Fibroblast of pulmonary artery (primary cell): ENCODE measurements at regions not wholly inside any gene's neighbourhood (a gene's known extent, or its start where the extent isn't known, plus 50 kb on each side); places are given as distances from the start of the nearest gene placed in this dataset.

ENCODE experiments used
- DNase-seq: peaks from one replicate; pipeline ENCODE4 v3.0.0-alpha.2; 2010; ENCODE audit warnings: low read depth
- H3K4me3 ChIP-seq: replicated peaks from 2 replicates; pipeline ENCODE4 v1.5.1; 2011; ENCODE audit warnings: low read depth, mild to moderate bottlenecking, control low read depth, low read length, moderate library complexity
- CTCF ChIP-seq: IDR thresholded peaks from 2 replicates; pipeline ENCODE4 v1.5.1; 2011; ENCODE audit warnings: mild to moderate bottlenecking, control low read depth, low read length, inconsistent platforms; ENCODE audit errors: missing control alignments

- TF ChIP-seq CTCF: no peak
- H3K4me3 ChIP-seq: no peak overlapping the region
- peak; percentile 63 for DNase-seq
Observed at GRCh38 chr10:62919776-62920175, 103.6 kb upstream of the EGR2 start.

- H3K4me3 ChIP-seq: no peak overlapping the region
- DNase-seq: peak; percentile 16
- no peak for TF ChIP-seq CTCF
Observed at GRCh38 chr10:62917475-62918238, 101.5 kb upstream of the EGR2 start.

- H3K4me3 ChIP-seq: no peak overlapping the region
- DNase-seq: peak; percentile 95
- no peak for TF ChIP-seq CTCF
Observed at GRCh38 chr10:62916141-62916603, 100.0 kb upstream of the EGR2 start.

GRCh38 chr10:62915158-62915557, 99.0 kb upstream of the EGR2 start:
- no peak for DNase-seq
- TF ChIP-seq CTCF: no peak
- H3K4me3 ChIP-seq: no peak overlapping the region

- no peak for DNase-seq
- TF ChIP-seq CTCF: no peak
- H3K4me3 ChIP-seq: no peak overlapping the region
Observed at GRCh38 chr10:62912086-62912485, 95.9 kb upstream of the EGR2 start.

DNA sequence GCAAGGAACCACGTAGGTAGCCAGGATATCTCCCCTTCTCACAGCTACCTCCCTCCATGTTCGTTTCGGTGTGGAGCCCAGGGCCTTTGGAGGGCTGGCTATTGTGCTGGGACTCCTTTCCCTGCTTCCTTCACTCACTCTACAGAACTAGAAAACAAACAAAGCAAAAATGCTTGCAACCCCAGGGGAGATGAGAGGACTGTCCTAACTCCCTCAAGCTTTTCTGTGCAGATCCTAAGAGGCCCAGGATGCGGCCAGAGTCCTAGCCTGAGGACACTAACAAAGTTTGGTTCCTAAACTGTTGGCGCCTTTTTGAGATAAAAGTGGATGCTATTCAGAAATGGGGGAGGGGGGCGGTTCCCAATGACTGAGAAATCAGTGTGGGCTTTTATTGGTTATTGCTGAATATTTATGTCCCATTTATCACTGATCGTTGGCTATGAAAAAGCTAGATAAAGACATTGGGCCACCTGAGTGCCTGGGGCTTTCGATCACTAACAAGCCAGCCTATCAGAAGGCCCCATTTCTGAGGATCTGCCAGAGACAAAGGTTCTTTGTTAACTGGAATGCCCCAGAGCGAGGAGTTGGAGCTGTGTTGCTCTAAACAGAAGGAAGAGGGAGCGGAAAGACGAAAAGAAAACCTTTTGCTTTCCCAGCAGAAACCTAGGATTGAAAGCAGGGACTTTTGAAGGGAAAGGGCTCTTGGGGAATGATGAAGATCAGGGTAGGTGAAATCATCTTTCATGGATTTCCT, 95.2 kb upstream of the EGR2 start:
- TF ChIP-seq CTCF: no peak
- DNase-seq: peak; percentile 22

More for the DNA sequence above, 95.2 kb upstream of the EGR2 start:
- H3K4me3 ChIP-seq: no peak overlapping the region
